C4-2B (cell line): ENCODE measurements at regions not wholly inside any gene's neighbourhood (a gene's known extent, or its start where the extent isn't known, plus 50 kb on each side); places are given as distances from the start of the nearest gene placed in this dataset.

Experiments
- ZFX ChIP-seq: fragments of 450-650 bp; IDR thresholded peaks from 2 replicates; pipeline ENCODE4 v1.6.1; 2017
- TF ChIP-seq, protein P1 (sequence below): fragments of 450-650 bp; conservative IDR thresholded peaks from 2 replicates; pipeline ENCODE4 v1.5.1; 2017; ENCODE audit warnings: mild to moderate bottlenecking

DNA sequence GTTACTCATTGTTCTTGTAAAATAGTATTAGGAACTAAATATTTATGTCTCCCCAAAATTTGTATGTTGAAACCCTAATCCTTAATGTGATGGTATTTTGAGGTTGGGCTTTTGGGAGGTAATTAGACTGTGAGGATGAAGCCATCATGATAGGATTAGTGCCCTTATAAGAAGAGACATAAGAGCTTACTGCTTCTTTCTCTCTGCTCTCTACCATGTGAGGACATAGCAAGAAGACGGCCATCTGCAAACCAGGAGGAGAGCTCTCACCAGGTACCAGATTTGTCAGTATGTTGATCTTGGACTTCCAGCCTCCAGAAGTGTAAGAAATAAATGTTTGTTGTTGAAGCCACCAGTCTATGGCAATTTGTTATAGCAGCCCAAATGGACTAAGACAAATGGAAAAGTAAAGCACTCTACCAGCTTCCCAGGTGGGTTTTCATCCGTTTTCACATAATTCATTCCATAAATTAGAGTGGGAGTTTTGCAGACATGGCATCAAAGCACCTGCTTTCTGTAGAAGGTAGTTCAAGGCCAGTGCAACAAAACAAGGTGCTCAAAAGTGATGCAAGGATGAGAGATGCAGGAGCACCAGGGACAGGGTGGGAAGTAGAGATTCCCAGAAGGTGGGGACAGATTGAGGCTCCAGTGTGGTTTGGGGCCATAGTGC is 70.7 kb downstream of the MYCN start:
- TF ChIP-seq, protein P1, sequence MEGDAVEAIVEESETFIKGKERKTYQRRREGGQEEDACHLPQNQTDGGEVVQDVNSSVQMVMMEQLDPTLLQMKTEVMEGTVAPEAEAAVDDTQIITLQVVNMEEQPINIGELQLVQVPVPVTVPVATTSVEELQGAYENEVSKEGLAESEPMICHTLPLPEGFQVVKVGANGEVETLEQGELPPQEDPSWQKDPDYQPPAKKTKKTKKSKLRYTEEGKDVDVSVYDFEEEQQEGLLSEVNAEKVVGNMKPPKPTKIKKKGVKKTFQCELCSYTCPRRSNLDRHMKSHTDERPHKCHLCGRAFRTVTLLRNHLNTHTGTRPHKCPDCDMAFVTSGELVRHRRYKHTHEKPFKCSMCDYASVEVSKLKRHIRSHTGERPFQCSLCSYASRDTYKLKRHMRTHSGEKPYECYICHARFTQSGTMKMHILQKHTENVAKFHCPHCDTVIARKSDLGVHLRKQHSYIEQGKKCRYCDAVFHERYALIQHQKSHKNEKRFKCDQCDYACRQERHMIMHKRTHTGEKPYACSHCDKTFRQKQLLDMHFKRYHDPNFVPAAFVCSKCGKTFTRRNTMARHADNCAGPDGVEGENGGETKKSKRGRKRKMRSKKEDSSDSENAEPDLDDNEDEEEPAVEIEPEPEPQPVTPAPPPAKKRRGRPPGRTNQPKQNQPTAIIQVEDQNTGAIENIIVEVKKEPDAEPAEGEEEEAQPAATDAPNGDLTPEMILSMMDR: no peak
- TF ChIP-seq ZFX: no peak
